ENCODE measurements at regions not wholly inside any gene's neighbourhood (a gene's known extent, or its start where the extent isn't known, plus 50 kb on each side); places are given as distances from the start of the nearest gene placed in this dataset.

DNA sequence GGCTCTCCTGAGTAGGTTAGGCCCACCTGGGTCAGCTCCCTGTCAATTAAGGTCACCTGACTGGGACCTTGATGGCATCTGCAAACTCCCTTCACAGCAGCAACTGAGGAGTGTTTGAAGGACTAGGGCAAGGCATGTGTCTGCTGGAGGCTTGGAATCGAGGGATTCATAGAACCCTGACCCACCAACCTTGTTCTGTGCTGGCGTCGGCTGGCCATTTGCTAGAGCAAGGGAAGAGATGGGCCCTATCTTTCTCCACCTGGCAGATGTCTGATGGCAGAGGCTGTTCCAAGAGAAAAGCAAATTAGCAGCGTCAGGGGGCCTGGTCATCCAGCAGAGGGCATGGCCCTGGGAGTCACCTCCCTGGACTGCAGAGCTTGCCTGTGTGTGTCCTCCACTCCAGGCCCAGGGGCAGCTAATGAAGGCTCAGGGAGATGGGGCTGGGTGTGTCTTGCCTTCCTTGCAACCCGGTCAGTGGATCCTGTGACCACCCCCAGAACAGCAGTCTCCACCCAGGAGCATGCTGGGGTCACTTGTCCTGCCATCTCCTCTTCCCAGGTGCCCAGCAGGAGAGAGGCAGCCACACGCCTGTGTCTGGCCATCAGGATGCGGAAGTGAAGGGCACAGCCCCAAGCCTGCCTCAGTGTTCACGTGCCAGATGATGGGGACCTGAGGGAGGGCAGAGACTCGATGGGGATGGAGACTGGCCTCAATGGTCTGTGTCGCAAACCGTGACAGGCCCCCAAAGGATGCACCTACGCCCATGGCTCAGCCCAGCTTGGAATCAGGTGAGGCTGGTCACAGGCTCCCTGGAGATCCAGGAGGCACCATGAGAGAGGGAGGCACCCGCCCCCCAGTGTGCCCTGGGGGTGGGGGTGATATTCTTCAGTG lies 53.9 kb downstream of the BARX1 start:
- Histone ChIP-seq H3K27me3 (ENCODE audit: control insufficient read depth, insufficient read depth, low read length) (no peaks in the 10 kb centered on the region), H3K27ac (ENCODE audit: insufficient read depth, low read length) (no peak overlapping the region), H3K79me2 (ENCODE audit: control insufficient read depth, insufficient read depth, low read length) (no peaks in the 10 kb centered on the region), H2AFZ (ENCODE audit: low read length) (no peak overlapping the region), H3K36me3 (ENCODE audit: control insufficient read depth, insufficient read depth, low read length) (no peaks in the 10 kb centered on the region), H3K4me3 (replicated peaks in 1 of 4; ENCODE audit: control extremely low read depth in 1 of 4, insufficient read depth in 1 of 4, low read depth in 3 of 4, low read length in 4 of 4) (no peak overlapping the region), H3K9me3 (ENCODE audit: control insufficient read depth, insufficient read depth, low read depth, low read length) (no peaks in the 10 kb centered on the region), H4K20me1 (ENCODE audit: control insufficient read depth, extremely low read depth, insufficient read depth, low read length) (no peaks in the 10 kb centered on the region), H3K4me2 (ENCODE audit: extremely low read depth, insufficient read depth, low read length) (no peak overlapping the region), H3K4me1 (ENCODE audit: control insufficient read depth, extremely low read depth, insufficient read depth, low read length) (no peaks in the 10 kb centered on the region), H3K9ac (ENCODE audit: insufficient read depth, low read length) (no peak overlapping the region)
- TF ChIP-seq CTCF (conservative IDR thresholded peaks at IDR 0.05 in 1 of 2, IDR thresholded peaks at IDR 0.05 in 1 of 2; ENCODE audit: low read depth in 1 of 2, low read length in 2 of 2) (no peak), EZH2 (IDR thresholded peaks at IDR 0.05; ENCODE audit: low read length, missing control alignments) (no peak)
- no peak for DNase-seq (ENCODE audit: low read depth in 2 of 2)

- no peak for DNase-seq (ENCODE audit: low read depth in 2 of 2)
- Histone ChIP-seq H3K79me2 (ENCODE audit: control insufficient read depth, insufficient read depth, low read length) (no peaks in the 10 kb centered on the region), H3K27me3 (ENCODE audit: control insufficient read depth, insufficient read depth, low read length) (no peaks in the 10 kb centered on the region), H4K20me1 (ENCODE audit: control insufficient read depth, extremely low read depth, insufficient read depth, low read length) (no peaks in the 10 kb centered on the region), H3K4me2 (ENCODE audit: extremely low read depth, insufficient read depth, low read length) (no peak overlapping the region), H3K36me3 (ENCODE audit: control insufficient read depth, insufficient read depth, low read length) (no peaks in the 10 kb centered on the region), H3K9ac (ENCODE audit: insufficient read depth, low read length) (no peak overlapping the region), H3K4me3 (replicated peaks in 1 of 4; ENCODE audit: control extremely low read depth in 1 of 4, insufficient read depth in 1 of 4, low read depth in 3 of 4, low read length in 4 of 4) (no peak overlapping the region), H3K9me3 (ENCODE audit: control insufficient read depth, insufficient read depth, low read depth, low read length) (no peaks in the 10 kb centered on the region), H3K4me1 (ENCODE audit: control insufficient read depth, extremely low read depth, insufficient read depth, low read length) (no peaks in the 10 kb centered on the region), H3K27ac (ENCODE audit: insufficient read depth, low read length) (no peak overlapping the region), H2AFZ (ENCODE audit: low read length) (no peak overlapping the region)
- TF ChIP-seq EZH2 (IDR thresholded peaks at IDR 0.05; ENCODE audit: low read length, missing control alignments) (no peak), CTCF (conservative IDR thresholded peaks at IDR 0.05 in 1 of 2, IDR thresholded peaks at IDR 0.05 in 1 of 2; ENCODE audit: low read depth in 1 of 2, low read length in 2 of 2) (no peak)
These were observed 54.7 kb downstream of the BARX1 start for GRCh38 chr9:93900436-93900819.

- H3K36me3 ChIP-seq (ENCODE audit: control insufficient read depth, insufficient read depth, low read length), result no peaks in the 10 kb centered on the region
- no peak overlapping the region for H3K4me3 ChIP-seq (replicated peaks in 1 of 4; ENCODE audit: control extremely low read depth in 1 of 4, insufficient read depth in 1 of 4, low read depth in 3 of 4, low read length in 4 of 4)
- no peak overlapping the region for H3K9ac ChIP-seq (ENCODE audit: insufficient read depth, low read length)
- no peaks in the 10 kb centered on the region for H3K79me2 ChIP-seq (ENCODE audit: control insufficient read depth, insufficient read depth, low read length)
- no peaks in the 10 kb centered on the region for H3K9me3 ChIP-seq (ENCODE audit: control insufficient read depth, insufficient read depth, low read depth, low read length)
- H4K20me1 ChIP-seq (ENCODE audit: control insufficient read depth, extremely low read depth, insufficient read depth, low read length), result no peaks in the 10 kb centered on the region
- no peak overlapping the region for H3K4me2 ChIP-seq (ENCODE audit: extremely low read depth, insufficient read depth, low read length)
- H3K27me3 ChIP-seq (ENCODE audit: control insufficient read depth, insufficient read depth, low read length), result no peaks in the 10 kb centered on the region
- H3K27ac ChIP-seq (ENCODE audit: insufficient read depth, low read length), result no peak overlapping the region
- no peak for TF ChIP-seq EZH2 (IDR thresholded peaks at IDR 0.05; ENCODE audit: low read length, missing control alignments)
- TF ChIP-seq CTCF (conservative IDR thresholded peaks at IDR 0.05 in 1 of 2, IDR thresholded peaks at IDR 0.05 in 1 of 2; ENCODE audit: low read depth in 1 of 2, low read length in 2 of 2), result no peak
- no peak overlapping the region for H2AFZ ChIP-seq (ENCODE audit: low read length)
- no peak for DNase-seq (ENCODE audit: low read depth in 2 of 2)
- no peaks in the 10 kb centered on the region for H3K4me1 ChIP-seq (ENCODE audit: control insufficient read depth, extremely low read depth, insufficient read depth, low read length)
These were observed 55.3 kb downstream of the BARX1 start for GRCh38 chr9:93899609-93900435.
